Fibroblast of villous mesenchyme (primary cell): ENCODE measurements at regions not wholly inside any gene's neighbourhood (a gene's known extent, or its start where the extent isn't known, plus 50 kb on each side); places are given as distances from the start of the nearest gene placed in this dataset.

Experiments
- DNase-seq: peaks from one replicate; pipeline ENCODE4 v3.0.0-alpha.2; 2010; ENCODE audit warnings: low read depth
- H3K4me3 ChIP-seq: 2 replicates; pipeline ENCODE4 v1.5.1; 2011; ENCODE audit warnings: low read depth, mild to moderate bottlenecking, low read length
- CTCF ChIP-seq: IDR thresholded peaks from 2 replicates; pipeline ENCODE4 v1.5.1; 2012; ENCODE audit warnings: low read depth, mild to moderate bottlenecking, low read length; ENCODE audit not compliant: insufficient read depth

- no peak overlapping the region for H3K4me3 ChIP-seq
- no peak for TF ChIP-seq CTCF
- no peak for DNase-seq
Measured at GRCh38 chr3:190768891-190769290, 93.6 kb downstream of the GMNC start.

- DNase-seq: no peak
- no peak overlapping the region for H3K4me3 ChIP-seq
Measured at GRCh38 chr3:190767851-190768250, 94.6 kb downstream of the GMNC start.

GRCh38 chr3:190764231-190765134 lies 98.0 kb downstream of the GMNC start:
- TF ChIP-seq CTCF: no peak
- DNase-seq: no peak
- H3K4me3 ChIP-seq: no peak overlapping the region

More at GRCh38 chr3:190767851-190768250, 94.6 kb downstream of the GMNC start:
- TF ChIP-seq CTCF: no peak

GRCh38 chr3:190762801-190763200 lies 99.7 kb downstream of the GMNC start:
- H3K4me3 ChIP-seq: no peak overlapping the region
- TF ChIP-seq CTCF: no peak
- DNase-seq: no peak

- TF ChIP-seq CTCF: no peak
- DNase-seq: no peak
- no peak overlapping the region for H3K4me3 ChIP-seq
Measured at GRCh38 chr3:190747571-190747970, 114.9 kb downstream of the GMNC start.

- H3K4me3 ChIP-seq: no peak overlapping the region
- no peak for DNase-seq
- no peak for TF ChIP-seq CTCF
Measured at GRCh38 chr3:190746986-190747385, 115.5 kb downstream of the GMNC start.
